Type B pancreatic cell (in vitro differentiated cells): ENCODE measurements at regions not wholly inside any gene's neighbourhood (a gene's known extent, or its start where the extent isn't known, plus 50 kb on each side); places are given as distances from the start of the nearest gene placed in this dataset.
"Not testable (repeated sequence)": the region's sequence is repeated elsewhere in the genome, so short reads cannot be mapped to it uniquely, and the experiment has no call there.

ENCODE experiments used
- DNase-seq: peaks from one replicate; pipeline ENCODE4 v3.0.0; 2021; ENCODE audit warnings: mixed read lengths; ENCODE audit not compliant: unreplicated experiment; ENCODE audit errors: extremely low spot score
- H3K27ac Mint-ChIP-seq: 2 replicates; pipeline ENCODE4 v1.8.0; 2021; ENCODE audit warnings: mild to moderate bottlenecking, mixed read lengths
- H3K27me3 Mint-ChIP-seq: 2 replicates; pipeline ENCODE4 v1.8.0; 2021; ENCODE audit warnings: mixed read lengths
- H3K36me3 Mint-ChIP-seq: 2 replicates; pipeline ENCODE4 v1.8.0; 2021; ENCODE audit warnings: mixed read lengths
- H3K4me1 Mint-ChIP-seq: one replicate; pipeline ENCODE4 v1.8.0; 2021; ENCODE audit warnings: mixed read lengths; ENCODE audit not compliant: unreplicated experiment
- H3K4me3 Mint-ChIP-seq: 2 replicates; pipeline ENCODE4 v1.8.0; 2021; ENCODE audit warnings: mild to moderate bottlenecking, mixed read lengths
- H3K9me3 Mint-ChIP-seq: 2 replicates; pipeline ENCODE4 v1.8.0; 2021; ENCODE audit warnings: mixed read lengths
- CTCF ChIP-seq: fragments of 200-600 bp; sonication (generic); conservative IDR thresholded peaks from 2 replicates; pipeline ENCODE4 v1.5.0; 2021; ENCODE audit warnings: antibody characterized with exemption, mild to moderate bottlenecking

DNA sequence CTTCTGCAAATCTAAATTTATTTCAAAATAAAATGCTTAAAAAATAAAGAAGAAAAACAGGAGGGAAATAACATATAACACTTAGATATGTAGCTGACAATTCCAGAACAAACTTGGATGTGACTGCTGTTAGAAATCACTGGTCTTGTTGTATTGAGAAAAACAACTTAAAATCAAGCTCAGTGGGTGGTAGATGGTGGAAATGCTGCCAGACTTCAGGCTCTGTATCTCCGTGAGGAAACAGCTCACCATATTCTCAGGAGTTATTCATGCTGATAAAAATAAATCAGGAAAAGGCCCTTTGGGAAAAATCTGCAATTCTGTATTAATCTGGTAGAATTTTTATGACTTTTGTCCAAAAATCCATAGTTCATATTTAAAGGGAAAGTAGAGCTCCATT lies 477.6 kb downstream of the RAP2B start:
- Mint-ChIP-seq H3K27ac (no peak overlapping the region), H3K4me1 (no peaks in the 10 kb centered on the region), H3K9me3 (no peaks in the 10 kb centered on the region), H3K36me3 (no peaks in the 10 kb centered on the region), H3K27me3 (peaks cover 2% of the 10 kb centered on the region), H3K4me3 (no peak overlapping the region)
- DNase-seq = no peak
- TF ChIP-seq CTCF = no peak

DNA sequence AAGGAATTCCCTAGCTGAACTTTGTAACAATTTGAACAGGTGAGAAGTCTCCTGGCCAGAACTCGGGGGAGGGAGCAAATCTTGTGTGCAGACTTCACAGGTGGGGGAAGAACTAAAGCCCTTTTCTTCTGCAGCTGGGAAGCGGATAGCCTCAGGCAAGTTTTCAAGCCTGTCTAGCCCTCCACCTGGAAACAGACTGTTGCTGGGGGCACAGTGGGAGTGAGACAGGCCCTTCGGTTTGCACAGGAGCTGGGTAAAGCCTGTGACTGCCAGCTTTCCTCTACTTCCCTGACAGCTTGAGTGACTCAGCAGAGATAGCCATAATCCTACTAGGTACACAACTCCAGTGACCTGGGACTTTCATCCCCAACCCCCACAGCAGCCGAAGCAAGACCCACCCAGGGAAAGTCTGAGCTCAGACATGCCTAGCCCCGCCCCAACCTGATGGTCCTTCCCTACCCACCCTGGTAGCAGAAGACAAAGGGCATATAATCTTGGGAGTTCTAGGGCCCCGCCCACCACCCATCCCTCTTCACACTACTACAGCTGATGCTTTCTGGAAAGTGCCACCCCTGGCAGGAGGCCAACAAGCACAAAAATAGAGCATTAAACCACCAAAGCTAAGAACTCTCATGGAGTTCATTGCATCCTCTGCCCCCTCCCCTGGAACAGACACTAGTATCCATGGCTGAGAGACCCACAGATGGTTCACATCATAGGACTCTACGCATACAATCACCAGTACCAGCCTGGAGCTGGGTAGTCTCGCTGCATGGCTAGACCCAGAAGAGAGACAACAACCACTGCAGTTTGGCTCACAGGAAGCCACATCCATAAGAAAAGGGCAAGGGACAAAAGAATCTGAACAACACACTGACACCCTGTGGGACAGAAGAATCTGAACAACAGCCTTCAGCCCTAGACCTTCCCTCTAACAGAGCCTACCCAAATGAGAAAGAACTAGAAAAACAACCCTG lies 479.0 kb downstream of the RAP2B start:
- Mint-ChIP-seq H3K4me3 (no peak overlapping the region), H3K27ac (no peak overlapping the region), H3K4me1 (no peaks in the 10 kb centered on the region), H3K36me3 (no peaks in the 10 kb centered on the region), H3K27me3 (peaks cover 2% of the 10 kb centered on the region), H3K9me3 (no peaks in the 10 kb centered on the region)
- TF ChIP-seq CTCF = no peak
- no peak for DNase-seq

DNA sequence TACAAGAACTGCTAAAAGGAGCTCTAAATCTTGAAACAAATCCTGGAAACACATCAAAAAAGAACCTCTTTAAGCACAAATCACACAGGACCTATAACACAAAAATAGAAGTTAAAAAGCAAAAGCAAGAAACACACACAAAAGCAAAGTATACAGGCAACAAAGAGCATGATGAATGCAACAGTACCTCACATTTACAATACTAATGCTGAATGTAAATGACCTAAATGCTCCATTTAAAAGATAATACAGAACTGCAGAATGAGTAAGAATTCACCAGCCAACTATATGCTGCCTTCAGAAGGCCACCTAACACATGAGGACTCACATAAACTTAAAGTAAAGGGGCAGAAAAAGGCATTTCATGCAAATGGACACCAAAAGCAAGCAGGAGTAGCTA lies 478.6 kb upstream of the ARHGEF26 start:
- not testable (repeated sequence) for H3K27ac Mint-ChIP-seq, H3K9me3 Mint-ChIP-seq, H3K4me3 Mint-ChIP-seq, H3K4me1 Mint-ChIP-seq, H3K36me3 Mint-ChIP-seq, DNase-seq, H3K27me3 Mint-ChIP-seq

- H3K27ac Mint-ChIP-seq, H3K4me1 Mint-ChIP-seq, H3K9me3 Mint-ChIP-seq: not testable (repeated sequence)
Measured at GRCh38 chr3:153643471-153643870, 477.7 kb upstream of the ARHGEF26 start.

GRCh38 chr3:153649286-153649839 lies 471.8 kb upstream of the ARHGEF26 start:
- no peaks in the 10 kb centered on the region for H3K27me3 Mint-ChIP-seq
- DNase-seq = no peak
- H3K4me1 Mint-ChIP-seq = no peaks in the 10 kb centered on the region
- H3K9me3 Mint-ChIP-seq = no peaks in the 10 kb centered on the region
- no peak for TF ChIP-seq CTCF
- H3K27ac Mint-ChIP-seq = no peak overlapping the region
- H3K36me3 Mint-ChIP-seq = no peaks in the 10 kb centered on the region
- H3K4me3 Mint-ChIP-seq = no peak overlapping the region

More at GRCh38 chr3:153643471-153643870, 477.7 kb upstream of the ARHGEF26 start:
- H3K27me3 Mint-ChIP-seq, H3K36me3 Mint-ChIP-seq, H3K4me3 Mint-ChIP-seq, DNase-seq: not testable (repeated sequence)

GRCh38 chr3:153652076-153652475 lies 469.1 kb upstream of the ARHGEF26 start:
- Mint-ChIP-seq H3K9me3 (peaks cover 6% of the 10 kb centered on the region), H3K4me3 (no peak overlapping the region), H3K27ac (no peak overlapping the region), H3K36me3 (no peaks in the 10 kb centered on the region), H3K27me3 (no peaks in the 10 kb centered on the region), H3K4me1 (no peaks in the 10 kb centered on the region)
- TF ChIP-seq CTCF = no peak
- no peak for DNase-seq
